ENCODE measurements at regions not wholly inside any gene's neighbourhood (a gene's known extent, or its start where the extent isn't known, plus 50 kb on each side); places are given as distances from the start of the nearest gene placed in this dataset.

GRCh38 chr2:43128559-43128955 is 97.8 kb downstream of the ZFP36L2 start:
- DNase-seq (no peak), ATAC-seq (replicated peaks in 1 of 4) (no peak)
- CTCF ChIA-PET, result interaction anchor here (0.8 to 8.5 kb wide), 11 partner anchors 9 to 356 kb away, joined by 3 to 49 read pairs (median 5); partner anchors contain the start of gene ZFP36L2 (in 2 of the 2)
- Mint-ChIP-seq H3K27ac (peak overlapping the region; percentile 99 to 100), H3K27me3 (no peaks in the 10 kb centered on the region), H3K36me3 (no peaks in the 10 kb centered on the region), H3K4me3 (peak overlapping the region in 2 of 3 donors; percentile 1 to 63), H3K4me1 (peaks cover 84 to 91% (median 90%) of the 10 kb centered on the region in 3 donors), H3K9me3 (no peaks in the 10 kb centered on the region)
- Histone ChIP-seq H3K4me1 (ENCODE audit: control insufficient read depth in 1 of 2, extremely low read depth in 1 of 2, insufficient read depth in 2 of 2, low read length in 2 of 2) (peaks cover 72 to 96% of the 10 kb centered on the region in 2 experiments), H3K27me3 (replicated peaks in 1 of 2; ENCODE audit: control insufficient read depth in 2 of 2, extremely low read depth in 1 of 2, insufficient read depth in 2 of 2, low read length in 1 of 2) (no peaks in the 10 kb centered on the region), H3K9me3 (no peaks in the 10 kb centered on the region), H3K4me3 (ENCODE audit: control insufficient read depth in 1 of 2, extremely low read depth in 1 of 2, low read length in 1 of 2) (no peak overlapping the region), H3K36me3 (ENCODE audit: control insufficient read depth in 2 of 2, extremely low read depth in 1 of 2, insufficient read depth in 1 of 2, low read length in 1 of 2) (no peaks in the 10 kb centered on the region), H3K27ac (ENCODE audit: low read length) (peak overlapping the region; percentile 92)
- WGBS (ENCODE audit: insufficient coverage), result 93% methylated on average over 2 of the region's 5 CpGs
- POLR2A ChIA-PET, result interaction anchor here (0.5 to 4.2 kb wide), 5 partner anchors 48 to 99 kb away, joined by 3 to 32 read pairs (median 5); partner anchors contain the start of gene ZFP36L2 (in 1 of the 2)

DNA sequence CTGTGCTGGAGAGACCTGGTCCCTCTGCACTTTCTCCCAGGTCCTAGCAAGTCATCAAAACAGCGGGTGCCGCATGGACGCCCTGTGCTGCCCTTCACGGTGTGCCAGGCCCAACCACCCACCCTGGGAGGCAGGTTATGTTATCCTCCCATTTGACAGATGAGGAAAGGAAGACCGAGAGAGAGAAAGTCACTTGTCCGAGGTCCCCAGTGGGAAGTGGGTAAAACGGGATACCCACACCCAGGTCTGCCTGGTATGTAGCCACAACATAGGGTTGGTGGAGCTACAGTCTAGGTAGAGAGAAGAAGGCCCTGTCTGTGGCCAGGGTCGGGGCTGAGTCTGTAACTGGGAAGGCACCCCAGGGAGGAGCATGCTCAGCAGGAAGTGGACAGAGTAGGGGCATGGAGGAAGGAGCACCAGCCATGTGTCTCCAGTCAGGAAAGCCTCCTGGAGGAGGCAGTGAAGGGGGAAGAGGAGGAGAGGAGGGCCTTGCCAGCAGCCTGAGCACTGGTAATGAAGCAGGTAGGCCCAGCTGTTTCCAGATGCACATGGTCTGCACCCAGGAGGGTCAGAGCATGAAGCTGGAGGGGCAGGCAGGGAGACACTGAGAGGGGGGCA is 98.4 kb downstream of the ZFP36L2 start:
- Histone ChIP-seq H3K36me3 (ENCODE audit: control insufficient read depth in 2 of 2, extremely low read depth in 1 of 2, insufficient read depth in 1 of 2, low read length in 1 of 2) (no peaks in the 10 kb centered on the region), H3K4me1 (ENCODE audit: control insufficient read depth in 1 of 2, extremely low read depth in 1 of 2, insufficient read depth in 2 of 2, low read length in 2 of 2) (peaks cover 67 to 93% of the 10 kb centered on the region in 2 experiments), H3K9me3 (no peaks in the 10 kb centered on the region), H3K4me3 (ENCODE audit: control insufficient read depth in 1 of 2, extremely low read depth in 1 of 2, low read length in 1 of 2) (peak overlapping the region in 1 of 2 donors; percentile 49), H3K27ac (ENCODE audit: low read length) (peak overlapping the region; percentile 92), H3K27me3 (replicated peaks in 1 of 2; ENCODE audit: control insufficient read depth in 2 of 2, extremely low read depth in 1 of 2, insufficient read depth in 2 of 2, low read length in 1 of 2) (no peaks in the 10 kb centered on the region)
- DNase-seq, result peak in 1 of 35 experiments; percentile 24
- ATAC-seq (replicated peaks in 1 of 4), result no peak
- Mint-ChIP-seq H3K27me3 (no peaks in the 10 kb centered on the region), H3K27ac (peak overlapping the region; percentile 99 to 100), H3K4me3 (peak overlapping the region in 2 of 3 donors; percentile 41 to 63), H3K4me1 (peaks cover 81 to 87% (median 86%) of the 10 kb centered on the region in 3 donors), H3K36me3 (no peaks in the 10 kb centered on the region), H3K9me3 (no peaks in the 10 kb centered on the region)
- ChIA-PET CTCF (interaction anchor here (0.6 to 8.5 kb wide), 12 partner anchors 32 to 356 kb away, joined by 3 to 49 read pairs (median 6); partner anchors contain the start of gene ZFP36L2 (in 2 of the 2)), POLR2A (interaction anchor here (1.1 to 4.2 kb wide), 3 partner anchors 94 to 100 kb away, joined by 4 to 32 read pairs (median 5); partner anchors contain the start of gene ZFP36L2 (in 1 of the 2))
- WGBS (ENCODE audit: insufficient coverage), result 0% methylated on average over 2 of the region's 8 CpGs

GRCh38 chr2:43127208-43127940 is 99.0 kb downstream of the ZFP36L2 start:
- H3K27me3 ChIP-seq (replicated peaks in 1 of 2; ENCODE audit: control insufficient read depth in 2 of 2, extremely low read depth in 1 of 2, insufficient read depth in 2 of 2, low read length in 1 of 2), result no peaks in the 10 kb centered on the region
- Mint-ChIP-seq H3K27ac (peak overlapping the region; percentile 99 to 100), H3K4me3 (peak overlapping the region; percentile 41 to 63 (median 59)), H3K27me3 (no peaks in the 10 kb centered on the region), H3K36me3 (no peaks in the 10 kb centered on the region), H3K4me1 (peaks cover 78 to 84% (median 83%) of the 10 kb centered on the region in 3 donors), H3K9me3 (no peaks in the 10 kb centered on the region)
- H3K27ac ChIP-seq (ENCODE audit: low read length), result peak overlapping the region; percentile 92
- DNase-seq, result peak; percentile 50 to 94 (median 81)
- no peaks in the 10 kb centered on the region for H3K36me3 ChIP-seq (ENCODE audit: control insufficient read depth in 2 of 2, extremely low read depth in 1 of 2, insufficient read depth in 1 of 2, low read length in 1 of 2)
- POLR2A ChIA-PET, result interaction anchor here (0.6 to 4.2 kb wide), 3 partner anchors 95 to 101 kb away, joined by 3 to 32 read pairs (median 4); partner anchors contain the start of gene ZFP36L2 (in 1 of the 2)
- peak; percentile 19 to 40 (median 32) for ATAC-seq (replicated peaks in 1 of 4)
- WGBS (ENCODE audit: insufficient coverage), result 33% methylated on average over 15 of the region's 24 CpGs
- peaks cover 61 to 87% of the 10 kb centered on the region in 2 experiments for H3K4me1 ChIP-seq (ENCODE audit: control insufficient read depth in 1 of 2, extremely low read depth in 1 of 2, insufficient read depth in 2 of 2, low read length in 2 of 2)
- CTCF ChIA-PET, result interaction anchor here (0.6 to 8.5 kb wide), 20 partner anchors 8 to 415 kb away, joined by 3 to 49 read pairs (median 4); partner anchors contain the start of gene ZFP36L2 (in 2 of the 2)
- peak overlapping the region in 1 of 2 donors; percentile 49 for H3K4me3 ChIP-seq (ENCODE audit: control insufficient read depth in 1 of 2, extremely low read depth in 1 of 2, low read length in 1 of 2)
- no peaks in the 10 kb centered on the region for H3K9me3 ChIP-seq

- whole genome bisulfite sequencing (ENCODE audit: insufficient coverage), result 94% methylated on average over 14 of the region's 14 CpGs
- POLR2A ChIA-PET, result interaction anchor here (0.6 to 4.2 kb wide), 2 partner anchors 100 to 101 kb away, joined by 3 to 32 read pairs; partner anchors contain the start of gene ZFP36L2 (in 1 of the 2)
- Histone ChIP-seq H3K27ac (ENCODE audit: low read length) (peak overlapping the region; percentile 92), H3K4me1 (ENCODE audit: control insufficient read depth in 1 of 2, extremely low read depth in 1 of 2, insufficient read depth in 2 of 2, low read length in 2 of 2) (peaks cover 56 to 81% of the 10 kb centered on the region in 2 experiments), H3K27me3 (replicated peaks in 1 of 2; ENCODE audit: control insufficient read depth in 2 of 2, extremely low read depth in 1 of 2, insufficient read depth in 2 of 2, low read length in 1 of 2) (no peaks in the 10 kb centered on the region), H3K36me3 (ENCODE audit: control insufficient read depth in 2 of 2, extremely low read depth in 1 of 2, insufficient read depth in 1 of 2, low read length in 1 of 2) (no peaks in the 10 kb centered on the region), H3K9me3 (no peaks in the 10 kb centered on the region), H3K4me3 (ENCODE audit: control insufficient read depth in 1 of 2, extremely low read depth in 1 of 2, low read length in 1 of 2) (no peak overlapping the region)
- Mint-ChIP-seq H3K27me3 (no peaks in the 10 kb centered on the region), H3K9me3 (no peaks in the 10 kb centered on the region), H3K27ac (no peak overlapping the region), H3K4me1 (peaks cover 76 to 85% (median 83%) of the 10 kb centered on the region in 3 donors), H3K36me3 (no peaks in the 10 kb centered on the region), H3K4me3 (peak overlapping the region in 1 of 3 donors; percentile 63)
- ATAC-seq (replicated peaks in 1 of 4) (no peak), DNase-seq (no peak)
- CTCF ChIA-PET, result interaction anchor here (0.6 to 8.5 kb wide), 16 partner anchors 8 to 416 kb away, joined by 3 to 49 read pairs (median 4); partner anchors contain the start of gene ZFP36L2 (in 2 of the 2)
Measured at GRCh38 chr2:43126817-43127207, 99.6 kb downstream of the ZFP36L2 start.

GRCh38 chr2:43125090-43125998 is 101.1 kb downstream of the ZFP36L2 start:
- H3K27me3 ChIP-seq (replicated peaks in 1 of 2; ENCODE audit: control insufficient read depth in 2 of 2, extremely low read depth in 1 of 2, insufficient read depth in 2 of 2, low read length in 1 of 2), result no peaks in the 10 kb centered on the region
- no peak overlapping the region for H3K27ac ChIP-seq (ENCODE audit: low read length)
- DNase-seq (no peak), ATAC-seq (replicated peaks in 1 of 4) (no peak)
- H3K4me1 ChIP-seq (ENCODE audit: control insufficient read depth in 1 of 2, extremely low read depth in 1 of 2, insufficient read depth in 2 of 2, low read length in 2 of 2), result peaks cover 43 to 66% of the 10 kb centered on the region in 2 experiments
- no peaks in the 10 kb centered on the region for H3K9me3 ChIP-seq
- no peaks in the 10 kb centered on the region for H3K36me3 ChIP-seq (ENCODE audit: control insufficient read depth in 2 of 2, extremely low read depth in 1 of 2, insufficient read depth in 1 of 2, low read length in 1 of 2)
- Mint-ChIP-seq H3K27me3 (no peaks in the 10 kb centered on the region), H3K4me1 (peaks cover 61 to 73% (median 68%) of the 10 kb centered on the region in 3 donors), H3K4me3 (no peak overlapping the region), H3K36me3 (no peaks in the 10 kb centered on the region), H3K27ac (peak overlapping the region in 1 of 2 donors; percentile 72), H3K9me3 (no peaks in the 10 kb centered on the region)
- ChIA-PET POLR2A (interaction anchor here (0.6 kb wide), 2 partner anchors 91 to 101 kb away, joined by 4 to 5 read pairs; partner anchors contain the start of gene ZFP36L2 (in 1 of the 2)), CTCF (interaction anchor here (0.5 to 8.5 kb wide), 4 partner anchors 48 to 359 kb away, joined by 3 to 45 read pairs (median 16); partner anchors contain the start of gene ZFP36L2 (in 1 of the 2))
- H3K4me3 ChIP-seq (ENCODE audit: control insufficient read depth in 1 of 2, extremely low read depth in 1 of 2, low read length in 1 of 2), result peak overlapping the region in 1 of 2 donors; percentile 30
- 89% methylated on average over 5 of the region's 12 CpGs for WGBS (ENCODE audit: insufficient coverage)

All from T-cell (primary cell).